ENCODE measurements at regions not wholly inside any gene's neighbourhood (a gene's known extent, or its start where the extent isn't known, plus 50 kb on each side); places are given as distances from the start of the nearest gene placed in this dataset.

GRCh38 chr4:79088946-79089691, 149.9 kb upstream of the PAQR3 start:
- no peak for TF ChIP-seq CTCF (IDR thresholded peaks at IDR 0.05 in 8 of 11, conservative IDR thresholded peaks at IDR 0.05 in 3 of 11)
- TF ChIP-seq POLR2AphosphoS5 (IDR thresholded peaks at IDR 0.05), result no peak
- TF ChIP-seq POLR2A (IDR thresholded peaks at IDR 0.05), result no peak
